ENCODE measurements at regions not wholly inside any gene's neighbourhood (a gene's known extent, or its start where the extent isn't known, plus 50 kb on each side); places are given as distances from the start of the nearest gene placed in this dataset.

DNA sequence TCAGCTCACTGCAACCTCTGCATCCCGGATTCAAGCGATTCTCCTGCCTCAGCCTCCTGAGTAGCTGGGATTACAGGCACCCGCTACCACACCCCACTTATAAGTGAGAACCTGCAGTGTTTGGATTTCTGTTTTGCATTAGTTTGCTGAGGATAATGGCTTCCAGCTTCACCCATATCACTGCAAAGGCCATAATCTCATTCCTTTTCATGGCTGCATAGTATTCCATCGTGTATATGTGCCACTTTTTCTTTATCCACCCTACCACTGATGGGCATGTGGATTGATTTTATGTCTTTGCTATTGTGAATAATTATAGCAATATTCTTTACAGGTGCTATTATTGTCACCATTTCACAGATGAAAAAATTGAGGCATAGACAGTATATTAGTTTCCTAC lies 301.0 kb upstream of the MAF start:
- no peaks in the 10 kb centered on the region for H3K27me3 ChIP-seq (ENCODE audit: control insufficient read depth, insufficient read depth, low read length)
- POLR2A ChIA-PET: no interaction called here
- no peak overlapping the region for H3K4me3 ChIP-seq (ENCODE audit: low read depth in 2 of 2, low read length in 2 of 2)
- H3K36me3 ChIP-seq (ENCODE audit: control insufficient read depth, insufficient read depth, low read length): no peaks in the 10 kb centered on the region
- BruUV-seq (replicated peaks): no TSS peak
- TF ChIP-seq POLR2AphosphoS5 (IDR thresholded peaks at IDR 0.05; ENCODE audit: low read depth, low read length) (no peak), TCF7L2 (IDR thresholded peaks at IDR 0.05; ENCODE audit: low read depth, low read length) (no peak), SIN3A (IDR thresholded peaks at IDR 0.05; ENCODE audit: borderline replicate concordance, insufficient read depth, low read depth, low read length) (no peak)
- TF ChIP-seq, protein P1, sequence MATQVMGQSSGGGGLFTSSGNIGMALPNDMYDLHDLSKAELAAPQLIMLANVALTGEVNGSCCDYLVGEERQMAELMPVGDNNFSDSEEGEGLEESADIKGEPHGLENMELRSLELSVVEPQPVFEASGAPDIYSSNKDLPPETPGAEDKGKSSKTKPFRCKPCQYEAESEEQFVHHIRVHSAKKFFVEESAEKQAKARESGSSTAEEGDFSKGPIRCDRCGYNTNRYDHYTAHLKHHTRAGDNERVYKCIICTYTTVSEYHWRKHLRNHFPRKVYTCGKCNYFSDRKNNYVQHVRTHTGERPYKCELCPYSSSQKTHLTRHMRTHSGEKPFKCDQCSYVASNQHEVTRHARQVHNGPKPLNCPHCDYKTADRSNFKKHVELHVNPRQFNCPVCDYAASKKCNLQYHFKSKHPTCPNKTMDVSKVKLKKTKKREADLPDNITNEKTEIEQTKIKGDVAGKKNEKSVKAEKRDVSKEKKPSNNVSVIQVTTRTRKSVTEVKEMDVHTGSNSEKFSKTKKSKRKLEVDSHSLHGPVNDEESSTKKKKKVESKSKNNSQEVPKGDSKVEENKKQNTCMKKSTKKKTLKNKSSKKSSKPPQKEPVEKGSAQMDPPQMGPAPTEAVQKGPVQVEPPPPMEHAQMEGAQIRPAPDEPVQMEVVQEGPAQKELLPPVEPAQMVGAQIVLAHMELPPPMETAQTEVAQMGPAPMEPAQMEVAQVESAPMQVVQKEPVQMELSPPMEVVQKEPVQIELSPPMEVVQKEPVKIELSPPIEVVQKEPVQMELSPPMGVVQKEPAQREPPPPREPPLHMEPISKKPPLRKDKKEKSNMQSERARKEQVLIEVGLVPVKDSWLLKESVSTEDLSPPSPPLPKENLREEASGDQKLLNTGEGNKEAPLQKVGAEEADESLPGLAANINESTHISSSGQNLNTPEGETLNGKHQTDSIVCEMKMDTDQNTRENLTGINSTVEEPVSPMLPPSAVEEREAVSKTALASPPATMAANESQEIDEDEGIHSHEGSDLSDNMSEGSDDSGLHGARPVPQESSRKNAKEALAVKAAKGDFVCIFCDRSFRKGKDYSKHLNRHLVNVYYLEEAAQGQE (IDR thresholded peaks at IDR 0.05; ENCODE audit: insufficient read depth in 1 of 2, low read depth in 2 of 2, low read length in 1 of 2): no peak
- TF ChIP-seq, protein P2, sequence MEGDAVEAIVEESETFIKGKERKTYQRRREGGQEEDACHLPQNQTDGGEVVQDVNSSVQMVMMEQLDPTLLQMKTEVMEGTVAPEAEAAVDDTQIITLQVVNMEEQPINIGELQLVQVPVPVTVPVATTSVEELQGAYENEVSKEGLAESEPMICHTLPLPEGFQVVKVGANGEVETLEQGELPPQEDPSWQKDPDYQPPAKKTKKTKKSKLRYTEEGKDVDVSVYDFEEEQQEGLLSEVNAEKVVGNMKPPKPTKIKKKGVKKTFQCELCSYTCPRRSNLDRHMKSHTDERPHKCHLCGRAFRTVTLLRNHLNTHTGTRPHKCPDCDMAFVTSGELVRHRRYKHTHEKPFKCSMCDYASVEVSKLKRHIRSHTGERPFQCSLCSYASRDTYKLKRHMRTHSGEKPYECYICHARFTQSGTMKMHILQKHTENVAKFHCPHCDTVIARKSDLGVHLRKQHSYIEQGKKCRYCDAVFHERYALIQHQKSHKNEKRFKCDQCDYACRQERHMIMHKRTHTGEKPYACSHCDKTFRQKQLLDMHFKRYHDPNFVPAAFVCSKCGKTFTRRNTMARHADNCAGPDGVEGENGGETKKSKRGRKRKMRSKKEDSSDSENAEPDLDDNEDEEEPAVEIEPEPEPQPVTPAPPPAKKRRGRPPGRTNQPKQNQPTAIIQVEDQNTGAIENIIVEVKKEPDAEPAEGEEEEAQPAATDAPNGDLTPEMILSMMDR (IDR thresholded peaks at IDR 0.05): no peak
- H3K4me1 ChIP-seq (ENCODE audit: control insufficient read depth, insufficient read depth, low read length): no peaks in the 10 kb centered on the region
- DNase-seq (ENCODE audit: low read depth, low spot score): no peak
- intact Hi-C loops (cut with micrococcal nuclease; ENCODE audit: unreplicated experiment): no loop called here
- H3K9me3 ChIP-seq (ENCODE audit: control insufficient read depth, insufficient read depth, low read depth, low read length): no peaks in the 10 kb centered on the region
- ATAC-seq: no peak
- in situ Hi-C loops (cut with HindIII; ENCODE audit: low pct_unique_long_range_greater_than_20kb, low sequenced_read_pairs): no loop called here
- no peak overlapping the region for H3K27ac ChIP-seq (ENCODE audit: low read length)
- CTCF ChIA-PET: no interaction called here

DNA sequence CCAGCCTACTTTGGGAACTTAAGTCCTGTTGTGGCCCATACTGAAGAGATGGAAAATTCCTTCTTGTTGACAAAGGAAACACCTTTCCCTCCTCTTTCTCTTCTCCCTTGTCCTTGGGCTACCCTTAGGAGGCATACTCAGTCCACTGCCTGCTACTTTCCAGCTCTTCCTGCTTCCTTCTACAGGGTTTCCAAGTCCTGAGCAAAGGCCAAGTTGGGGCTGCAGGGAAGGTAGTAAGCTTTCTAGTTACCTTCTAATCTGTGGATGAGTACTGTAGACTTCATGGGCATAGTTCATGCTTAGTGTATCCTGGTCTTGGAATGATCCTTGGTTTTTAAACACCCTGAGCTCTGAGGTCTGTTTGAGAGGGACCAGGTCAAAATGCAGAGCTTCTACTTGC lies 299.2 kb upstream of the MAF start:
- Histone ChIP-seq H3K4me1 (ENCODE audit: control insufficient read depth, insufficient read depth, low read length) (no peaks in the 10 kb centered on the region), H3K4me3 (ENCODE audit: low read depth in 2 of 2, low read length in 2 of 2) (no peak overlapping the region), H3K36me3 (ENCODE audit: control insufficient read depth, insufficient read depth, low read length) (no peaks in the 10 kb centered on the region), H3K9me3 (ENCODE audit: control insufficient read depth, insufficient read depth, low read depth, low read length) (no peaks in the 10 kb centered on the region), H3K27ac (ENCODE audit: low read length) (no peak overlapping the region), H3K27me3 (ENCODE audit: control insufficient read depth, insufficient read depth, low read length) (no peaks in the 10 kb centered on the region)
- intact Hi-C loops (cut with micrococcal nuclease; ENCODE audit: unreplicated experiment) (no loop called here), in situ Hi-C loops (cut with HindIII; ENCODE audit: low pct_unique_long_range_greater_than_20kb, low sequenced_read_pairs) (no loop called here)
- TF ChIP-seq, protein P1 (IDR thresholded peaks at IDR 0.05; ENCODE audit: insufficient read depth in 1 of 2, low read depth in 2 of 2, low read length in 1 of 2): no peak
- TF ChIP-seq, protein P2 (IDR thresholded peaks at IDR 0.05): no peak
- TF ChIP-seq POLR2AphosphoS5 (IDR thresholded peaks at IDR 0.05; ENCODE audit: low read depth, low read length): no peak
- CTCF ChIA-PET: no interaction called here
- POLR2A ChIA-PET: no interaction called here
- no TSS peak for BruUV-seq (replicated peaks)
- ATAC-seq (no peak), DNase-seq (ENCODE audit: low read depth, low spot score) (no peak)
